GM13977 (cell line): ENCODE measurements at regions not wholly inside any gene's neighbourhood (a gene's known extent, or its start where the extent isn't known, plus 50 kb on each side); places are given as distances from the start of the nearest gene placed in this dataset.
"Not testable (repeated sequence)": the region's sequence is repeated elsewhere in the genome, so short reads cannot be mapped to it uniquely, and the experiment has no call there.

Experiments used
- DNase-seq: peaks from one replicate; pipeline ENCODE4 v3.0.0; 2012; ENCODE audit warnings: low spot score
- in situ Hi-C: fragments of 300-500 bp; cut with MboI; formaldehyde crosslinking; loops from one replicate; pipeline ENCODE4 v1.12.0; 2022; ENCODE audit warnings: low sequenced_read_pairs, low pct_unique_long_range_greater_than_20kb, mixed read lengths, inconsistent platforms; ENCODE audit not compliant: unreplicated experiment
- TF ChIP-seq, protein P1 (sequence below): IDR thresholded peaks from 2 replicates; pipeline ENCODE4 v1.5.1; 2012; ENCODE audit warnings: mild to moderate bottlenecking, control low read depth; ENCODE audit not compliant: insufficient read depth; ENCODE audit errors: extremely low read depth, missing control alignments

DNA sequence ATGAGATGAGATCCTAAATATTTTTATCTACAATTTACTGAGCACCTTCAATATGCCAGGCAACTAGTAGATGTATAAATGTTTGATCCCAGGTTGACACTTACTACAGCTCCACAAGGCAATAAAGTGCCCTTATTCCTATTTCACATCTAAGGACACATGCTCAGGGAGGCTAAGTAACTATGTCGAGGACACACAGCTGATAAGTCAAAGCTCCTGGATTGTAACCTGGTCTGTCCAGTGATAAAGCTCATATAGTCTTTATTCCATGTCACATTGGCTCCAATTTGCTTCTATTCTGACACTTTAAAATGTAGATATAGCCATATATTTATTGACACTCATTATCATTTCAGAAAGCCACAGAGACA is 93.8 kb upstream of the BMAL1 start:
- TF ChIP-seq, protein P1, sequence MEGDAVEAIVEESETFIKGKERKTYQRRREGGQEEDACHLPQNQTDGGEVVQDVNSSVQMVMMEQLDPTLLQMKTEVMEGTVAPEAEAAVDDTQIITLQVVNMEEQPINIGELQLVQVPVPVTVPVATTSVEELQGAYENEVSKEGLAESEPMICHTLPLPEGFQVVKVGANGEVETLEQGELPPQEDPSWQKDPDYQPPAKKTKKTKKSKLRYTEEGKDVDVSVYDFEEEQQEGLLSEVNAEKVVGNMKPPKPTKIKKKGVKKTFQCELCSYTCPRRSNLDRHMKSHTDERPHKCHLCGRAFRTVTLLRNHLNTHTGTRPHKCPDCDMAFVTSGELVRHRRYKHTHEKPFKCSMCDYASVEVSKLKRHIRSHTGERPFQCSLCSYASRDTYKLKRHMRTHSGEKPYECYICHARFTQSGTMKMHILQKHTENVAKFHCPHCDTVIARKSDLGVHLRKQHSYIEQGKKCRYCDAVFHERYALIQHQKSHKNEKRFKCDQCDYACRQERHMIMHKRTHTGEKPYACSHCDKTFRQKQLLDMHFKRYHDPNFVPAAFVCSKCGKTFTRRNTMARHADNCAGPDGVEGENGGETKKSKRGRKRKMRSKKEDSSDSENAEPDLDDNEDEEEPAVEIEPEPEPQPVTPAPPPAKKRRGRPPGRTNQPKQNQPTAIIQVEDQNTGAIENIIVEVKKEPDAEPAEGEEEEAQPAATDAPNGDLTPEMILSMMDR, result no peak
- DNase-seq, result no peak
- in situ Hi-C loops, result loop anchor here (25.0 kb wide), 1 partner anchor 222 kb away; no protein-coding TSS in a partner anchor

DNA sequence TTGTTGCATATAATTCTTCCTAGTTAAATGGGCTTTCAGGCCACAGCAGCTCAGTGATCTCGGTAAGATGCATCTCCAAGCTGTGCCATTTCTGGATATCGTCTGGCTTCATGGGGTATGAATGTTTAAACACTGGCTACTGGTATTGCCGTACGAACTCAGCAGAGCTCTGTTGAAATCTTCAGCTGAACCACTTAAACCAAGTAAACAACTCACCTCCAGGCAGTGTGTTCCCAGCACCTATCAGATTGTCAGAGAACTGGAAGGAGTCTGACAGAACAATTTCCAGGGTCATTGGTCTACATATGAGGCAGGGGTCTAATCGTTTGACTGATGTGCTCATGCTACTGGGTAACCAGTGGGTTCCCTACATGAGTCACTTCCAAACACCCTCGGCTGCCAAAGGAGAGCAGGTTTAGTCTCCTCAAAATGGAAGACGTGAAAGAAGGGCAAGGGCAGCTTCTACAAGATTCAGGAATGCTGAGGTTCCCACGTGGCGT is 93.2 kb upstream of the BMAL1 start:
- TF ChIP-seq, protein P1, result no peak
- no peak for DNase-seq
- in situ Hi-C loops, result loop anchor here (25.0 kb wide), 1 partner anchor 222 kb away; no protein-coding TSS in a partner anchor

DNA sequence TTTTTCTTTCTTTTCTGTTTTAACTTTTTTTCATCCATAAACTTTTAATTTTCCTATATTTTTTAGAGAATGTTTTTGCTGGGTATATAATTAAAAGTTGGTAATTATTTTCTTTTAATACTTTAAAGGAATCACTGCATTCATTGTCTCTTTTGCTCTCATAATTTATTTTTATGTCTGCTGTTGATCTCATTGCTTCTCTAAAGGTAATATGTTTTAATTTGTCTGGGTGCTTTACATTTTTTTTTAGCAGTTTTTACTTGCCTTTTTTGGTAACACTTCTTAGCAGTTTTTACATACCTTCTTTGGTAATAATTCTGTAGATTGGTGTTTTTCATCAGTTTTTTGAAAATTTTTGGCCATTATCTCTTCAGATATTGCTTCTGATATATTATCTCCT is 89.4 kb upstream of the BMAL1 start:
- TF ChIP-seq, protein P1, result no peak
- no peak for DNase-seq
- in situ Hi-C loops, result loop anchor here (25.0 kb wide), 1 partner anchor 226 kb away; no protein-coding TSS in a partner anchor

DNA sequence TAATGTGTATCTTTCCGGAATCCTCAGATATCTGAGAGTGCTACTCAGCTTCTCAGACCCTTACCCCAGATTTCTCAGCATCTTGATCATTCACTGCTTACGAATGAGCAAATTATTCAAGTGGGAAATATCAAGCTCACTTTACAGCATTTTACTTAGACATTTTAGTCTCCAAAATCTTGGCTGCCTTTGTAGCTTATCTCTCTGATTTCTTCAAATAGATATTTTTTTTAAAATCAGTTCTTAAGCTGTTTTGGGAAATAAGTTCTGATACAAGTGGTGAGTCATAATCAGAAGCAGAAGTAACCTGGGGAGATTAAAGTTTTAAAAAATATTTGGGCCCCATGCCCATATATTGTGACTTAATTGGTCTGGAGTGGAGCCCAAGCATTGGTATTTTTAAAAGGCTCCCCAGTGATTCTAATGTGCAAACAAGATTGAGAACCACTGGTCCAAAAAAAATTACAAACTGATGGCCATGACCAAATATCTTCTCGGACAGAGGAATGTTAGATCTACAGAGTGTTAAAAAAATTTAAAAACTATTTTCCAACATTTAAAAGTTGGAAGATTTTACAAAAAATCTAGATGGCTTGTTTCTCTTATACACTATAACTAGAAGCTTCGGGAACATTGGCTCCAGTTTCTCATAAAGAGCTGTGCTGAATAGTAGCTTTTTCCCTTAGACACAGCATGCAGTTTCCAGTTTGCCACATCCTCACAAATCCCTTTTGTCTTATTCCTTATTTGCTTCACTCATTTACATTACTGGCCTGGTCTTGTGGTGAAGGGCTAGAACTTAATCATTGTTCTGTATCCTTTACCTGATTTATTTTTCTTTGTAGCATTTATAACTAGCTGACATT is 87.8 kb upstream of the BMAL1 start:
- in situ Hi-C loops, result loop anchor here (25.0 kb wide), 1 partner anchor 227 kb away; no protein-coding TSS in a partner anchor

DNA sequence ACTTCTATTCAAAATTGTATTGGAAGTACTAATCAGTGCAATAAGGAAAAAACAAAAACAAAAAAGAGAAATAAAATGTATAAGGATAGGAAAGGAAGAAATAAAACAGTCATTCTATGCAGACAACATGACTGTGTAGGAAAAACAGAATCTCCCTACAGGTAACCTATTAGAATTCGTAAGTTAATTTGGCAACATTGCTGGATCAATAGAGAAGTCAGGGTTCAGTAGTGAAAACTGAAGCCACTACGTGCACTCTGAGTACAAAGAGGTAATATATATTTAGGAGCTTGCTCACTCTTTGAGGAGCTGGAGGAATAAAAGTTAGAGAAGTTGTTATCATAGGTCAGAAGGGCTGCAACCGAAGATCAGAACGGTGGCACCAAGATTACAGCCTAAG is 84.0 kb upstream of the BMAL1 start:
- TF ChIP-seq, protein P1, result no peak
- DNase-seq, result no peak
- in situ Hi-C loops, result loop anchor here (25.0 kb wide), 1 partner anchor 231 kb away; no protein-coding TSS in a partner anchor

More for the DNA sequence above, 87.8 kb upstream of the BMAL1 start:
- no peak for DNase-seq
- TF ChIP-seq, protein P1, result no peak

DNA sequence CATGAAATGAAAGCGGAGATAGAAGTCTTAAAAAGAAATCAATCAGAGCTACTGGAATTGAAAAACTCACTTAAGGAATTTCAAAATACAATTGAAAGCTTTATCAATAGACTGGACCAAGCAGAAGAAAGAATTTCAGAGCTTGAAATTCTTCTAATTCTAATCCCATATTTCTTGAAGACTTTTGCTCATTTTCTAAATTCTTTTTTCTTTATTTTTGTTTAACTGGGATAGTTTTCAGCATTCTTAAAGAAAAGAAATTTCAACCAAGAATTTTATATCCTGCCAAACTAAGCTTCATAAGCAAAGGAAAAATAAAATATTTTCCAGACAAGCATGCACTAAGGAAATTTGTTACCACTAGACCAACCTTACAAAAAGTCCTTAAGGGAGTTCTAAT is 80.2 kb upstream of the BMAL1 start:
- not testable (repeated sequence) for DNase-seq
- in situ Hi-C loops, result loop anchor here (25.0 kb wide), 1 partner anchor 235 kb away; no protein-coding TSS in a partner anchor

DNA sequence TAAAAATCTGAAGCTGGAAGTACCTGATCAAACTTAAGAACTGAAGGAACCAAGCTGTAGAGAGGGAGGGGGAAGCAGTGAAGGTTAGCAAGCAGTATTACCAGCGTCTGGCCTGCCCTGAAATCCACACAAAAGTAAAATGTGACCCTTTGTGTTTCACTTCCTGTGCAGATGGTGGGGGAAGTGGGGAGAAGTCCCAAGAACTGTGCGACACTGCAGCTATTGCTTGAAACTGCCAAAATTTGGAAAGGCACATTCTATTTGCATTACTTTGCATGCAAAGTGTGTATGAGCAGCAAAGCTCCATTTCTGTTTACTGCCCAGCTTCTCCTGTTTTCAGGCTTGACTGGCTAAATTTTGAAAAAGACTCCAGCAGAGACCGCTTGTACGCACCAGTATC is 72.1 kb upstream of the BMAL1 start:
- no peak for DNase-seq
- in situ Hi-C loops, result no loop called here
- TF ChIP-seq, protein P1, result no peak
